ENCODE measurements at regions not wholly inside any gene's neighbourhood (a gene's known extent, or its start where the extent isn't known, plus 50 kb on each side); places are given as distances from the start of the nearest gene placed in this dataset.
"Not testable (repeated sequence)": the region's sequence is repeated elsewhere in the genome, so short reads cannot be mapped to it uniquely, and the experiment has no call there.

GRCh38 chr5:40453689-40454088 is 226.0 kb upstream of the PTGER4 start:
- no peak for DNase-seq
- Mint-ChIP-seq H3K27me3 (no peaks in the 10 kb centered on the region), H3K4me1 (peaks cover 6 to 10% of the 10 kb centered on the region in 2 donors), H3K9me3 (peaks cover 13 to 19% of the 10 kb centered on the region in 2 donors), H3K4me3 (no peak overlapping the region), H3K36me3 (peaks cover 9 to 14% of the 10 kb centered on the region in 2 donors), H3K27ac (no peak overlapping the region)
- peak; percentile 14 to 22 for ATAC-seq (replicated peaks)

GRCh38 chr5:40452874-40453624 is 226.7 kb upstream of the PTGER4 start:
- Mint-ChIP-seq H3K36me3 (peaks cover 9 to 14% of the 10 kb centered on the region in 2 donors), H3K27me3 (no peaks in the 10 kb centered on the region), H3K4me3 (peak overlapping the region in 1 of 2 donors; percentile 9), H3K9me3 (peaks cover 12 to 19% of the 10 kb centered on the region in 2 donors), H3K27ac (peak overlapping the region; percentile 26), H3K4me1 (peaks cover 6 to 10% of the 10 kb centered on the region in 2 donors)
- no peak for DNase-seq
- peak; percentile 34 to 56 for ATAC-seq (replicated peaks)

- peaks cover 17 to 29% of the 10 kb centered on the region in 2 donors for H3K9me3 Mint-ChIP-seq
- ATAC-seq (replicated peaks): no peak
Observed at GRCh38 chr5:40447438-40447837, 232.3 kb upstream of the PTGER4 start.

GRCh38 chr5:40446910-40447309 is 232.8 kb upstream of the PTGER4 start:
- Mint-ChIP-seq H3K9me3 (peaks cover 14 to 26% of the 10 kb centered on the region in 2 donors), H3K4me1 (peaks cover 5 to 11% of the 10 kb centered on the region in 2 donors), H3K4me3 (no peak overlapping the region), H3K27me3 (no peaks in the 10 kb centered on the region), H3K36me3 (peaks cover 1 to 12% of the 10 kb centered on the region in 2 donors), H3K27ac (no peak overlapping the region)
- no peak for DNase-seq
- ATAC-seq (replicated peaks): no peak

More at GRCh38 chr5:40447438-40447837, 232.3 kb upstream of the PTGER4 start:
- Mint-ChIP-seq H3K36me3 (peaks cover 4 to 16% of the 10 kb centered on the region in 2 donors), H3K4me3 (no peak overlapping the region), H3K4me1 (peaks cover 2 to 6% of the 10 kb centered on the region in 2 donors), H3K27me3 (no peaks in the 10 kb centered on the region), H3K27ac (no peak overlapping the region)
- DNase-seq: no peak

- Mint-ChIP-seq H3K9me3 (peaks cover 13 to 14% of the 10 kb centered on the region in 2 donors), H3K36me3 (peaks cover 2 to 9% of the 10 kb centered on the region in 2 donors), H3K4me1 (peaks cover 19 to 35% of the 10 kb centered on the region in 2 donors), H3K27me3 (no peaks in the 10 kb centered on the region), H3K4me3 (peak overlapping the region; percentile 7 to 18), H3K27ac (no peak overlapping the region)
- DNase-seq (no peak), ATAC-seq (replicated peaks) (peak in 1 of 2 donors; percentile 27)
Observed at GRCh38 chr5:40442346-40442745, 237.4 kb upstream of the PTGER4 start.

GRCh38 chr5:40441733-40442132 is 238.0 kb upstream of the PTGER4 start:
- peaks cover 2 to 9% of the 10 kb centered on the region in 2 donors for H3K36me3 Mint-ChIP-seq
- H3K4me1 Mint-ChIP-seq: peaks cover 21 to 41% of the 10 kb centered on the region in 2 donors
- ATAC-seq (replicated peaks) (peak; percentile 17 to 37), DNase-seq (no peak)
- peak overlapping the region; percentile 63 to 70 for H3K4me3 Mint-ChIP-seq
- peak overlapping the region; percentile 84 for H3K27ac Mint-ChIP-seq
- H3K9me3 Mint-ChIP-seq: peaks cover 11 to 13% of the 10 kb centered on the region in 2 donors
- H3K27me3 Mint-ChIP-seq: no peaks in the 10 kb centered on the region

GRCh38 chr5:40440746-40441145 is 239.0 kb upstream of the PTGER4 start:
- H3K9me3 Mint-ChIP-seq: peaks cover 7 to 11% of the 10 kb centered on the region in 2 donors
- H3K27ac Mint-ChIP-seq: no peak overlapping the region
- H3K27me3 Mint-ChIP-seq: no peaks in the 10 kb centered on the region
- peaks cover 1 to 5% of the 10 kb centered on the region in 2 donors for H3K36me3 Mint-ChIP-seq
- DNase-seq (no peak), ATAC-seq (replicated peaks) (no peak)
- H3K4me1 Mint-ChIP-seq: peaks cover 28 to 50% of the 10 kb centered on the region in 2 donors
- no peak overlapping the region for H3K4me3 Mint-ChIP-seq

- not testable (repeated sequence) for H3K36me3 Mint-ChIP-seq; H3K27me3 Mint-ChIP-seq; H3K4me3 Mint-ChIP-seq; DNase-seq; H3K9me3 Mint-ChIP-seq; H3K27ac Mint-ChIP-seq; ATAC-seq (replicated peaks)
- H3K4me1 Mint-ChIP-seq: peaks cover 29 to 58% of the 10 kb centered on the region in 2 donors
Observed at GRCh38 chr5:40439103-40439502, 240.6 kb upstream of the PTGER4 start.

- DNase-seq; H3K36me3 Mint-ChIP-seq; H3K4me3 Mint-ChIP-seq; ATAC-seq (replicated peaks); H3K27me3 Mint-ChIP-seq; H3K27ac Mint-ChIP-seq; H3K9me3 Mint-ChIP-seq: not testable (repeated sequence)
- H3K4me1 Mint-ChIP-seq: peaks cover 29 to 58% of the 10 kb centered on the region in 2 donors
Observed at GRCh38 chr5:40438646-40439045, 241.1 kb upstream of the PTGER4 start.

- H3K4me3 Mint-ChIP-seq: peak overlapping the region; percentile 17 to 43
- no peaks in the 10 kb centered on the region for H3K27me3 Mint-ChIP-seq
- H3K27ac Mint-ChIP-seq: no peak overlapping the region
- ATAC-seq (replicated peaks) (peak; percentile 84 to 86), DNase-seq (no peak)
- H3K4me1 Mint-ChIP-seq: peaks cover 32 to 60% of the 10 kb centered on the region in 2 donors
- peaks cover 0 to 3% of the 10 kb centered on the region in 2 donors for H3K9me3 Mint-ChIP-seq
- peaks cover 0 to 1% of the 10 kb centered on the region in 2 donors for H3K36me3 Mint-ChIP-seq
Observed at GRCh38 chr5:40437452-40437861, 242.3 kb upstream of the PTGER4 start.

GRCh38 chr5:40436535-40437237 is 243.0 kb upstream of the PTGER4 start:
- H3K9me3 Mint-ChIP-seq: peaks cover 0 to 3% of the 10 kb centered on the region in 2 donors
- peaks cover 27 to 53% of the 10 kb centered on the region in 2 donors for H3K4me1 Mint-ChIP-seq
- H3K4me3 Mint-ChIP-seq: peak overlapping the region; percentile 26 to 31
- no peaks in the 10 kb centered on the region for H3K27me3 Mint-ChIP-seq
- peaks cover 0 to 1% of the 10 kb centered on the region in 2 donors for H3K36me3 Mint-ChIP-seq
- DNase-seq (no peak), ATAC-seq (replicated peaks) (peak; percentile 51 to 63)
- peak overlapping the region; percentile 0 for H3K27ac Mint-ChIP-seq

GRCh38 chr5:40435706-40436105 is 244.0 kb upstream of the PTGER4 start:
- not testable (repeated sequence) for H3K27ac Mint-ChIP-seq; H3K4me3 Mint-ChIP-seq; H3K36me3 Mint-ChIP-seq; H3K27me3 Mint-ChIP-seq; H3K9me3 Mint-ChIP-seq; DNase-seq; ATAC-seq (replicated peaks)
- peaks cover 19 to 43% of the 10 kb centered on the region in 2 donors for H3K4me1 Mint-ChIP-seq

- H3K9me3 Mint-ChIP-seq: no peaks in the 10 kb centered on the region
- H3K36me3 Mint-ChIP-seq: no peaks in the 10 kb centered on the region
- peaks cover 23 to 59% of the 10 kb centered on the region in 2 donors for H3K4me1 Mint-ChIP-seq
- no peak overlapping the region for H3K4me3 Mint-ChIP-seq
- no peaks in the 10 kb centered on the region for H3K27me3 Mint-ChIP-seq
- DNase-seq: no peak
- no peak overlapping the region for H3K27ac Mint-ChIP-seq
- no peak for ATAC-seq (replicated peaks)
Observed at GRCh38 chr5:40432836-40433235, 246.9 kb upstream of the PTGER4 start.

- H3K4me1 Mint-ChIP-seq: peaks cover 16 to 50% of the 10 kb centered on the region in 2 donors
- no peak overlapping the region for H3K27ac Mint-ChIP-seq
- no peaks in the 10 kb centered on the region for H3K9me3 Mint-ChIP-seq
- H3K27me3 Mint-ChIP-seq: no peaks in the 10 kb centered on the region
- no peaks in the 10 kb centered on the region for H3K36me3 Mint-ChIP-seq
- ATAC-seq (replicated peaks) (no peak), DNase-seq (no peak)
- no peak overlapping the region for H3K4me3 Mint-ChIP-seq
Observed at GRCh38 chr5:40431734-40432133, 248.0 kb upstream of the PTGER4 start.

Data from stimulated activated naive B cell treated with anti-CD40 and anti-IgM and Interleukin-4, amounts not matched to agents 10 μg/mL and 1 μg/mL and 100 μg/mL, for 72 hours (primary cell).